HG02678 (cell line): ENCODE measurements at regions not wholly inside any gene's neighbourhood (a gene's known extent, or its start where the extent isn't known, plus 50 kb on each side); places are given as distances from the start of the nearest gene placed in this dataset.

Experiments used
- ATAC-seq: cut with Tn5 transposase; IDR thresholded peaks from one replicate; pipeline ENCODE4 v1.9.1; 2021; ENCODE audit warnings: mild to moderate bottlenecking, moderate library complexity; ENCODE audit not compliant: unreplicated experiment

- ATAC-seq: no peak
Measured at GRCh38 chr3:72290859-72291638, 506.1 kb upstream of the PROK2 start.

GRCh38 chr3:72289692-72290071 is 504.7 kb upstream of the PROK2 start:
- no peak for ATAC-seq

GRCh38 chr3:72288955-72289691 is 504.2 kb upstream of the PROK2 start:
- ATAC-seq: peak; percentile 51

- ATAC-seq: no peak
Measured at GRCh38 chr3:72287956-72288355, 503.0 kb upstream of the PROK2 start.

- no peak for ATAC-seq
Measured at GRCh38 chr3:72285502-72285901, 500.6 kb upstream of the PROK2 start.

GRCh38 chr3:72284471-72284870 is 499.5 kb upstream of the PROK2 start:
- ATAC-seq: no peak

GRCh38 chr3:72282918-72283317 is 498.0 kb upstream of the PROK2 start:
- no peak for ATAC-seq

- no peak for ATAC-seq
Measured at GRCh38 chr3:72281551-72281950, 496.6 kb upstream of the PROK2 start.

GRCh38 chr3:72280876-72281275 is 495.9 kb upstream of the PROK2 start:
- no peak for ATAC-seq

GRCh38 chr3:72279631-72280041 is 494.7 kb upstream of the PROK2 start:
- no peak for ATAC-seq

GRCh38 chr3:72279068-72279604 is 494.2 kb upstream of the PROK2 start:
- ATAC-seq: no peak

GRCh38 chr3:72278349-72279067 is 493.6 kb upstream of the PROK2 start:
- ATAC-seq: no peak

GRCh38 chr3:72277710-72278109 is 492.8 kb upstream of the PROK2 start:
- no peak for ATAC-seq

- ATAC-seq: no peak
Measured at GRCh38 chr3:72276806-72277205, 491.9 kb upstream of the PROK2 start.

GRCh38 chr3:72275331-72275751 is 490.4 kb upstream of the PROK2 start:
- no peak for ATAC-seq

- no peak for ATAC-seq
Measured at GRCh38 chr3:72274493-72275330, 489.8 kb upstream of the PROK2 start.

- no peak for ATAC-seq
Measured at GRCh38 chr3:72273615-72274014, 488.7 kb upstream of the PROK2 start.

GRCh38 chr3:72272356-72272755 is 487.4 kb upstream of the PROK2 start:
- ATAC-seq: no peak

GRCh38 chr3:72271923-72272322 is 487.0 kb upstream of the PROK2 start:
- ATAC-seq: no peak

GRCh38 chr3:72271216-72271615 is 486.3 kb upstream of the PROK2 start:
- ATAC-seq: no peak

- no peak for ATAC-seq
Measured at GRCh38 chr3:72270730-72271129, 485.8 kb upstream of the PROK2 start.
